SK-N-SH treated with all-trans-retinoic acid at 6 μM for 48 hours (cell line): ENCODE measurements at regions not wholly inside any gene's neighbourhood (a gene's known extent, or its start where the extent isn't known, plus 50 kb on each side); places are given as distances from the start of the nearest gene placed in this dataset.

Experiments
- ATAC-seq: fragments of 200-7000 bp; cut with Tn5 transposase; 3 replicates; pipeline ENCODE4 v1.9.1; 2020; ENCODE audit warnings: mild to moderate bottlenecking, moderate library complexity
- ARNTL ChIP-seq: fragments of 450-650 bp; formaldehyde crosslinking; IDR thresholded peaks from 2 replicates; pipeline ENCODE4 v1.5.0; 2020; ENCODE audit warnings: low read depth, mild to moderate bottlenecking, moderate library complexity, borderline replicate concordance
- BACH2 ChIP-seq: fragments of 250-450 bp; sonication (Bioruptor Pico); IDR thresholded peaks from 2 replicates; pipeline ENCODE4 v1.9.0; 2021; ENCODE audit warnings: mild to moderate bottlenecking, borderline replicate concordance
- CREB5 ChIP-seq: fragments of 250-450 bp; sonication (Bioruptor Pico); IDR thresholded peaks from 2 replicates; pipeline ENCODE4 v1.5.1; 2020; ENCODE audit warnings: low read depth, mild to moderate bottlenecking, moderate library complexity
- CSDC2 ChIP-seq: fragments of 250-450 bp; sonication (Bioruptor Pico); IDR thresholded peaks from 2 replicates; pipeline ENCODE4 v1.5.0; 2020; ENCODE audit warnings: mild to moderate bottlenecking, moderate library complexity
- CSRNP3 ChIP-seq: fragments of 250-450 bp; sonication (Bioruptor Pico); IDR thresholded peaks from 2 replicates; pipeline ENCODE4 v1.5.1; 2021; ENCODE audit warnings: mild to moderate bottlenecking, moderate library complexity
- ESRRG ChIP-seq: fragments of 250-450 bp; sonication (Bioruptor Pico); IDR thresholded peaks from 2 replicates; pipeline ENCODE4 v1.6.1; 2021; ENCODE audit warnings: mild to moderate bottlenecking
- GLIS3 ChIP-seq: fragments of 250-450 bp; sonication (Bioruptor Pico); IDR thresholded peaks from 2 replicates; pipeline ENCODE4 v1.5.0; 2020; ENCODE audit warnings: mild to moderate bottlenecking, moderate library complexity
- ISL1 ChIP-seq: fragments of 250-450 bp; sonication (Bioruptor Pico); IDR thresholded peaks from 2 replicates; pipeline ENCODE4 v2.1.2; 2022; ENCODE audit warnings: mild to moderate bottlenecking, moderate library complexity
- OSR1 ChIP-seq: fragments of 250-450 bp; sonication (Bioruptor Pico); IDR thresholded peaks from 2 replicates; pipeline ENCODE4 v1.8.0; 2022; ENCODE audit warnings: moderate library complexity, mild to moderate bottlenecking, inconsistent platforms
- PPARA ChIP-seq: fragments of 250-450 bp; sonication (Bioruptor Pico); IDR thresholded peaks from 2 replicates; pipeline ENCODE4 v1.5.0; 2020; ENCODE audit warnings: mild to moderate bottlenecking, borderline replicate concordance
- RARB ChIP-seq: fragments of 250-450 bp; sonication (Bioruptor Pico); IDR thresholded peaks from 2 replicates; pipeline ENCODE4 v1.8.0; 2021; ENCODE audit warnings: mild to moderate bottlenecking, moderate library complexity
- SNAI2 ChIP-seq: fragments of 250-450 bp; sonication (Bioruptor Pico); IDR thresholded peaks from 2 replicates; pipeline ENCODE4 v1.5.0; 2020; ENCODE audit warnings: mild to moderate bottlenecking, moderate library complexity
- TOX ChIP-seq: fragments of 250-450 bp; sonication (Bioruptor Pico); IDR thresholded peaks from 2 replicates; pipeline ENCODE4 v1.8.0; 2021; ENCODE audit warnings: mild to moderate bottlenecking, moderate library complexity, borderline replicate concordance
- ZFP3 ChIP-seq: fragments of 250-450 bp; sonication (Bioruptor Pico); IDR thresholded peaks from 2 replicates; pipeline ENCODE4 v1.5.0; 2020; ENCODE audit warnings: mild to moderate bottlenecking, moderate library complexity
- ZNF565 ChIP-seq: fragments of 450-650 bp; formaldehyde crosslinking; conservative IDR thresholded peaks from 2 replicates; pipeline ENCODE4 v1.5.0; 2020; ENCODE audit warnings: low read depth, mild to moderate bottlenecking, moderate library complexity
- ZNF70 ChIP-seq: fragments of 450-650 bp; formaldehyde crosslinking; IDR thresholded peaks from 2 replicates; pipeline ENCODE4 v1.5.0; 2020; ENCODE audit warnings: mild to moderate bottlenecking, moderate library complexity
- TF ChIP-seq, protein P1 (sequence below): fragments of 250-450 bp; sonication (Bioruptor Pico); IDR thresholded peaks from 2 replicates; pipeline ENCODE4 v1.8.0; 2021; ENCODE audit warnings: low read depth, mild to moderate bottlenecking, moderate library complexity, borderline replicate concordance
- TF ChIP-seq, protein P2 (sequence below): fragments of 250-450 bp; sonication (Bioruptor Pico); IDR thresholded peaks from 2 replicates; pipeline ENCODE4 v1.8.0; 2020; ENCODE audit warnings: mild to moderate bottlenecking, moderate library complexity, borderline replicate concordance
- TF ChIP-seq, protein P3 (sequence below): fragments of 250-450 bp; sonication (Bioruptor Pico); IDR thresholded peaks from 2 replicates; pipeline ENCODE4 v1.5.0; 2020; ENCODE audit warnings: mild to moderate bottlenecking, moderate library complexity

GRCh38 chr2:234279637-234280036 is 217.2 kb downstream of the ARL4C start:
- no peak for ATAC-seq
- TF ChIP-seq ESRRG (CRISPR knock-in tag) (no peak), ARNTL (no peak), CSRNP3 (CRISPR knock-in tag) (no peak), RARB (CRISPR knock-in tag) (no peak), ZNF70 (CRISPR knock-in tag) (no peak)
- TF ChIP-seq, protein P1, sequence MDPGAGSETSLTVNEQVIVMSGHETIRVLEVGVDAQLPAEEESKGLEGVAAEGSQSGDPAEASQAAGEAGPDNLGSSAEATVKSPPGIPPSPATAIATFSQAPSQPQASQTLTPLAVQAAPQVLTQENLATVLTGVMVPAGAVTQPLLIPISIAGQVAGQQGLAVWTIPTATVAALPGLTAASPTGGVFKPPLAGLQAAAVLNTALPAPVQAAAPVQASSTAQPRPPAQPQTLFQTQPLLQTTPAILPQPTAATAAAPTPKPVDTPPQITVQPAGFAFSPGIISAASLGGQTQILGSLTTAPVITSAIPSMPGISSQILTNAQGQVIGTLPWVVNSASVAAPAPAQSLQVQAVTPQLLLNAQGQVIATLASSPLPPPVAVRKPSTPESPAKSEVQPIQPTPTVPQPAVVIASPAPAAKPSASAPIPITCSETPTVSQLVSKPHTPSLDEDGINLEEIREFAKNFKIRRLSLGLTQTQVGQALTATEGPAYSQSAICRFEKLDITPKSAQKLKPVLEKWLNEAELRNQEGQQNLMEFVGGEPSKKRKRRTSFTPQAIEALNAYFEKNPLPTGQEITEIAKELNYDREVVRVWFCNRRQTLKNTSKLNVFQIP: no peak

DNA sequence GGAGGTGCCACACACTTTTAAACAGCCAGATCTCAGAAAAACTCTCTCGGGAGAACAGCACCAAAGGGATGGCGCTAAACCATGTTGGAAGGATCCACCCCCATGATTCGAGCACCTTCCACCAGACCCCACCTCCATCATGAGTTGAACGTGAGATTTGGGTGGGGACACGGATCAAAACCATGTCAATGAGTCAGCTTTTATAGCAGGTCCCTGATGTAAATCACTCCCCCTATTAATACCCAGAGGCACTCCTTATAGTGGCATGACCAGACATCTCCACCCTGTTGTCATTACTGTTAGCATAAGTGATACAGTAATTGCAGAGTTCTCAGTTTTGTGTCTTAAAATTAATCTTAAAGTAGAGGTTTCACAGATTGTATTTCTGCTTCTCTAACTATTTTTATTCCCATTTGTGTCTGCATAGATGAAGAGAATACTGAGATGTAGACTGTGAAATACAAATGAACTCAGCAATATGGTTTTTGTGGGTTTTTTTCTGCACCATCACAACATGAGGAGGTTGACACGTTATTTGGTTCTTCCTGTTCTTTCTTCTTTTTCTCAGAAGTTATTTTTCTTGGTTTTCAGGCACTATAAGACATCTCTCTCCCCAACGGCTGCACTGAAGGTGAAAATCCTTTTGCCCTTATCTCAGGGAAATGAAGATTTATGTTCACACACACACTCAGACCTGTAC is 218.2 kb downstream of the ARL4C start:
- no peak for ATAC-seq

DNA sequence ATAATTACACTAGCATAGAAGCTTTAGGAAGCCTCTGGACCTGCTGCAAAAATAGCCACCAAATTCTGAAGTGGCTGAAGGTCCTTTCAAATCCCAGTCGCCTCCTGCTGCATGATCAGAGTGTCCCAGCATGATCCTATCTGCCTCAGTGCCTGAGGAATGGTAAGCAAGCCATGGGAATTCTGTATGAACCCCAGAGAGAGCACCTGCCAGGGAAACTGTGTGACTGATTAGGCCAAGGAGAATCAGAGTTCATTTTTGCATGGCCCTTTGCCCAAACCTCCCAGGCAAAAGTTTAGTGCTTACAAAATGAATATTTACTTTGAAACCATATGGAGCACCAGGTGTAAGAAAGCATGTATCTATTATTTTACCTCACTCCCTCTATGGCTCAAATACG is 221.4 kb downstream of the ARL4C start:
- TF ChIP-seq OSR1 (CRISPR knock-in tag): no peak
- no peak for TF ChIP-seq CSDC2 (CRISPR knock-in tag)
- TF ChIP-seq, protein P2, sequence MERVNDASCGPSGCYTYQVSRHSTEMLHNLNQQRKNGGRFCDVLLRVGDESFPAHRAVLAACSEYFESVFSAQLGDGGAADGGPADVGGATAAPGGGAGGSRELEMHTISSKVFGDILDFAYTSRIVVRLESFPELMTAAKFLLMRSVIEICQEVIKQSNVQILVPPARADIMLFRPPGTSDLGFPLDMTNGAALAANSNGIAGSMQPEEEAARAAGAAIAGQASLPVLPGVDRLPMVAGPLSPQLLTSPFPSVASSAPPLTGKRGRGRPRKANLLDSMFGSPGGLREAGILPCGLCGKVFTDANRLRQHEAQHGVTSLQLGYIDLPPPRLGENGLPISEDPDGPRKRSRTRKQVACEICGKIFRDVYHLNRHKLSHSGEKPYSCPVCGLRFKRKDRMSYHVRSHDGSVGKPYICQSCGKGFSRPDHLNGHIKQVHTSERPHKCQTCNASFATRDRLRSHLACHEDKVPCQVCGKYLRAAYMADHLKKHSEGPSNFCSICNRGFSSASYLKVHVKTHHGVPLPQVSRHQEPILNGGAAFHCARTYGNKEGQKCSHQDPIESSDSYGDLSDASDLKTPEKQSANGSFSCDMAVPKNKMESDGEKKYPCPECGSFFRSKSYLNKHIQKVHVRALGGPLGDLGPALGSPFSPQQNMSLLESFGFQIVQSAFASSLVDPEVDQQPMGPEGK (CRISPR knock-in tag): no peak
- TF ChIP-seq SNAI2: no peak
- TF ChIP-seq, protein P3, sequence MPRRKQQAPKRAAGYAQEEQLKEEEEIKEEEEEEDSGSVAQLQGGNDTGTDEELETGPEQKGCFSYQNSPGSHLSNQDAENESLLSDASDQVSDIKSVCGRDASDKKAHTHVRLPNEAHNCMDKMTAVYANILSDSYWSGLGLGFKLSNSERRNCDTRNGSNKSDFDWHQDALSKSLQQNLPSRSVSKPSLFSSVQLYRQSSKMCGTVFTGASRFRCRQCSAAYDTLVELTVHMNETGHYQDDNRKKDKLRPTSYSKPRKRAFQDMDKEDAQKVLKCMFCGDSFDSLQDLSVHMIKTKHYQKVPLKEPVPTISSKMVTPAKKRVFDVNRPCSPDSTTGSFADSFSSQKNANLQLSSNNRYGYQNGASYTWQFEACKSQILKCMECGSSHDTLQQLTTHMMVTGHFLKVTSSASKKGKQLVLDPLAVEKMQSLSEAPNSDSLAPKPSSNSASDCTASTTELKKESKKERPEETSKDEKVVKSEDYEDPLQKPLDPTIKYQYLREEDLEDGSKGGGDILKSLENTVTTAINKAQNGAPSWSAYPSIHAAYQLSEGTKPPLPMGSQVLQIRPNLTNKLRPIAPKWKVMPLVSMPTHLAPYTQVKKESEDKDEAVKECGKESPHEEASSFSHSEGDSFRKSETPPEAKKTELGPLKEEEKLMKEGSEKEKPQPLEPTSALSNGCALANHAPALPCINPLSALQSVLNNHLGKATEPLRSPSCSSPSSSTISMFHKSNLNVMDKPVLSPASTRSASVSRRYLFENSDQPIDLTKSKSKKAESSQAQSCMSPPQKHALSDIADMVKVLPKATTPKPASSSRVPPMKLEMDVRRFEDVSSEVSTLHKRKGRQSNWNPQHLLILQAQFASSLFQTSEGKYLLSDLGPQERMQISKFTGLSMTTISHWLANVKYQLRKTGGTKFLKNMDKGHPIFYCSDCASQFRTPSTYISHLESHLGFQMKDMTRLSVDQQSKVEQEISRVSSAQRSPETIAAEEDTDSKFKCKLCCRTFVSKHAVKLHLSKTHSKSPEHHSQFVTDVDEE: no peak
- TF ChIP-seq PPARA (CRISPR knock-in tag): no peak
- TF ChIP-seq GLIS3 (CRISPR knock-in tag): no peak
- no peak for TF ChIP-seq ZNF565 (CRISPR knock-in tag)
- no peak for TF ChIP-seq ISL1 (CRISPR knock-in tag)
- no peak for TF ChIP-seq ARNTL
- TF ChIP-seq ZFP3 (CRISPR knock-in tag): no peak
- TF ChIP-seq, all 23 proteins: peak for 0
- ATAC-seq: no peak

More for the DNA sequence above, 218.2 kb downstream of the ARL4C start:
- TF ChIP-seq ZNF70 (CRISPR knock-in tag) (no peak), SNAI2 (no peak), CREB5 (CRISPR knock-in tag) (no peak), RARB (CRISPR knock-in tag) (no peak), GLIS3 (CRISPR knock-in tag) (no peak), PPARA (CRISPR knock-in tag) (no peak), TOX (CRISPR knock-in tag) (no peak), BACH2 (CRISPR knock-in tag) (no peak)
- TF ChIP-seq, protein P3: no peak
- TF ChIP-seq, protein P1: no peak
